ENCODE measurements at regions not wholly inside any gene's neighbourhood (a gene's known extent, or its start where the extent isn't known, plus 50 kb on each side); places are given as distances from the start of the nearest gene placed in this dataset.
A peak's percentile ranks its signal among the peaks of the same experiment; 100 is the strongest.

- no peak for TF ChIP-seq CTCF (IDR thresholded peaks at IDR 0.05)
- peaks cover 13% of the 10 kb centered on the region for H3K36me3 Mint-ChIP-seq (ENCODE audit: low read depth)
- no peak overlapping the region for H3K27ac Mint-ChIP-seq
- H3K4me1 Mint-ChIP-seq = peaks cover 7% of the 10 kb centered on the region
- peaks cover 4% of the 10 kb centered on the region for H3K9me3 Mint-ChIP-seq
- no peaks in the 10 kb centered on the region for H3K27me3 Mint-ChIP-seq (ENCODE audit: low read depth, poor library complexity)
- H3K4me3 Mint-ChIP-seq = no peak overlapping the region
- no peak for DNase-seq
These were observed 493.5 kb upstream of the RGS6 start for GRCh38 chr14:71438684-71439083.

GRCh38 chr14:71441126-71441525 lies 491.1 kb upstream of the RGS6 start:
- no peak for TF ChIP-seq CTCF (IDR thresholded peaks at IDR 0.05)
- H3K4me1 Mint-ChIP-seq = peaks cover 7% of the 10 kb centered on the region

DNA sequence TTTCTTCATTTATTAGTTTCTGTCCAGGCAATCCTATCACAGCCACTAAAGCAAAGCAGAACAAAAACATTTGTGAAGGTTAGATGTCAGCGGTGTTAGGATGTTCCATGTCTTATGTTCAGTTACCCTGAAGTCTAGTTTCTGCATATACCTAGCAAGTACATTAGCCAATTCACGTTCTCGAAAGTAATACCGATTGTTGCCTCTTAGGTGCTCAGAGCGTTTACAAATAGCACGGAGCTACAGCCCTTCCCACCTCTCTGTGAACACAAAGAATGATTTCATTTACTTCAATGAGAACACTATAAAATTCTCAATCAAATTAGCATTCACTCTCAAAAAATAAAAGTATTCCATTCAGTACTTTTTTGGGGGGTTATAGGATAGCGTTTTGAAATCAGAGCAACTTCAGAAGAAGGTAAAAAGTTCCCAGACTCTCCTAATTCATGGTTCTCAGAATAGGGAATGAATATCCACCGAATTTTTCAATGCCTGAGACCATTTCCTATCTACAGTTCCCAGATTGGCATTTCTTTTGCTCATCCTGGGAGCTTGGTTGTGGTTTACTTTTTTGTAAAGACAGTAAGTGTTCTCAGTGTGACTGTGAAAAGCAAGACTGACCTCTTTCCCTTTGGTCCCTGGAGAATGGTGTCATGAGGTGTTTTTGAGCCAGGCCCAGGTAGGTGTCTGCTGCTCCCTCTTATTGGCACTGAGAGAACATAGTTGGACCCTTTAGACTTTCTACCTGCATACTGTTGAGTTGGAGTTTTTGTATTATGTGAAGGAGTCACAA lies 488.0 kb upstream of the RGS6 start:
- H3K27ac Mint-ChIP-seq = peak overlapping the region; percentile 41
- H3K9me3 Mint-ChIP-seq = no peaks in the 10 kb centered on the region
- H3K4me3 Mint-ChIP-seq = no peak overlapping the region
- H3K27me3 Mint-ChIP-seq (ENCODE audit: low read depth, poor library complexity) = no peaks in the 10 kb centered on the region
- no peaks in the 10 kb centered on the region for H3K36me3 Mint-ChIP-seq (ENCODE audit: low read depth)
- H3K4me1 Mint-ChIP-seq = peaks cover 4% of the 10 kb centered on the region
- TF ChIP-seq CTCF (IDR thresholded peaks at IDR 0.05) = no peak
- no peak for DNase-seq

More at GRCh38 chr14:71441126-71441525, 491.1 kb upstream of the RGS6 start:
- H3K27me3 Mint-ChIP-seq (ENCODE audit: low read depth, poor library complexity) = no peaks in the 10 kb centered on the region
- no peak overlapping the region for H3K4me3 Mint-ChIP-seq
- H3K9me3 Mint-ChIP-seq = no peaks in the 10 kb centered on the region
- peaks cover 3% of the 10 kb centered on the region for H3K36me3 Mint-ChIP-seq (ENCODE audit: low read depth)
- no peak overlapping the region for H3K27ac Mint-ChIP-seq
- no peak for DNase-seq

DNA sequence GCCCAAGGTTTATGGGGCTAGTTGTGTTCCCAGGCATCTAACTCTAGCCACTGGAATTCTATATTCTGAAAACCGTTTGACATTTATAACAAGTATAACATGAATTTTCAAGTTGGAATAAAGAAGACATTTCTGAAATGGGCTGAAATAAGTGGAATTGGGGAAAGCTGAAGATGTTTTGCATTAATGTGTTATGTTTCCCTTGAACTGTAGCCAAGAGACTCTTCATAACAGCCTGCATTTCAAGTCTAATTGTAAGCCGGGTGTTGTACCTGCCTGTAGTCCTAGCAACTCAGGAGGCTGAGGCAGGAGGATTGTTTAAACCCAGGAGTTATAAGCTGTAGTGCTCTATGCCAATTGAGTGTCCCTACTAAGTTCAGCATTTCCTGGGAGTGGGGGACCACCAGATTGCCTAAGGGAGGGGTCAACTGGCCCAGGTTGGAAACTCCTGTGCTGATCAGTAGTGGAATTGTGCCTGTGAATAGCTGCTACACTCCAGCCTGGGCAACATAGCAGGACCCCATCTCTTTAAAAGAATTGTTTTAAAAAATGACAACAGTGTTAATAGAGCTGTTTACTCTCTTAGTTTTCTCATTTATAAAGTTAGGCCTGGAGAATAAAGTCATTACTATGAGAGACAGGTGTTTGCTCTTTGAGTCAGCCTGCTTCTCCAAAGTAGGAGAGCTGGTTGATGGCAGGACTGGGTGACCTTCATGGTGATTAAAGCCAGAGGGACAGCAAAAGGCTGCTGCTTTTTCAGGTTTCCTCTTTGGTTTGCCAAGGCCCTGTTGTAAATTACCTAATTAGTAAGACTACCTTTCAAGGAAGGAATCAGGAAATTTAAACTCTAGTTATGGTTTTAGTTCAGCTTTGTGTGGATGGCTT lies 483.6 kb upstream of the RGS6 start:
- TF ChIP-seq CTCF (IDR thresholded peaks at IDR 0.05) = no peak
- Mint-ChIP-seq H3K36me3 (ENCODE audit: low read depth) (peaks cover 5% of the 10 kb centered on the region), H3K27me3 (ENCODE audit: low read depth, poor library complexity) (peaks cover 2% of the 10 kb centered on the region), H3K4me1 (peaks cover 6% of the 10 kb centered on the region), H3K9me3 (peaks cover 7% of the 10 kb centered on the region), H3K4me3 (no peak overlapping the region), H3K27ac (peak overlapping the region; percentile 85)
- no peak for DNase-seq

DNA sequence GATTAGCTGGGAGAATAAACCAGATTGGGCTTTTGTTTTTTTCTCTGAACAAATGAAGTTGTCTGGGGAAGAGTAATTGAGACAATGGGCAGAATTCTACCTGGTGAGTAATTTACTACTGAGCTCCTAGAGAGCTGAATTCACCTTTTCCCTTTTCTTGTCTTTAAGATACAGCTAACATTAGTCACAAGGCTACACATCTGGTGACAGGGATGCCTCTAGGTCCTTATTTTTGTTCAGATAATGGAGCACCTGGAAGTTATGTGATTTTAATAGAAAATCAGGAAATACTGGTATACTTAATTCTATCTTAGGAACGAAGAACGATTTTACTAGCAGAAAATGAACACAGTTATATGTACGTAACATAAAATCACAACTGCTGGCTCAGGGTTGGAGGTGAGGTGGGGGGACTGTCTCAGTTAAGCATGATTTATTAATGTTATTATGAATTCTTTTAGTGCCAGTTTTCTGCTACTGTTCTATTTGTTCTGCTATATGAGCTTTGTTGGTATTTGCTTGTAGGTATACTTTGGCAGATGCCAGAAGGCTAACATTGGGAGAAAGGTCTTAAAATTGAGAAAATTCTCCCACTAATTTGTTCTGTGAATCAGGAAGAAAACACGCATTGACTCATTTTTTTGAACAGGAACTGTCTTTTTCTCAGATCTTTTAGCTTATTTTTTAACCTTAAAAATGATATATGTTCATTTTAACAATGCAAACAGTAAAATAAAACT lies 482.7 kb upstream of the RGS6 start:
- H3K27ac Mint-ChIP-seq = peak overlapping the region; percentile 85
- H3K36me3 Mint-ChIP-seq (ENCODE audit: low read depth) = peaks cover 5% of the 10 kb centered on the region
- H3K9me3 Mint-ChIP-seq = peaks cover 7% of the 10 kb centered on the region
- peaks cover 6% of the 10 kb centered on the region for H3K4me1 Mint-ChIP-seq
- peaks cover 3% of the 10 kb centered on the region for H3K27me3 Mint-ChIP-seq (ENCODE audit: low read depth, poor library complexity)
- no peak for TF ChIP-seq CTCF (IDR thresholded peaks at IDR 0.05)
- H3K4me3 Mint-ChIP-seq = no peak overlapping the region
- no peak for DNase-seq
